ENCODE measurements at regions not wholly inside any gene's neighbourhood (a gene's known extent, or its start where the extent isn't known, plus 50 kb on each side); places are given as distances from the start of the nearest gene placed in this dataset.

GRCh38 chr9:2299156-2299842, 284.2 kb downstream of the SMARCA2 start:
- no peak for DNase-seq (ENCODE audit: low spot score)
- no peak for ATAC-seq (ENCODE audit: low FRiP score)
- TF ChIP-seq, protein P1, sequence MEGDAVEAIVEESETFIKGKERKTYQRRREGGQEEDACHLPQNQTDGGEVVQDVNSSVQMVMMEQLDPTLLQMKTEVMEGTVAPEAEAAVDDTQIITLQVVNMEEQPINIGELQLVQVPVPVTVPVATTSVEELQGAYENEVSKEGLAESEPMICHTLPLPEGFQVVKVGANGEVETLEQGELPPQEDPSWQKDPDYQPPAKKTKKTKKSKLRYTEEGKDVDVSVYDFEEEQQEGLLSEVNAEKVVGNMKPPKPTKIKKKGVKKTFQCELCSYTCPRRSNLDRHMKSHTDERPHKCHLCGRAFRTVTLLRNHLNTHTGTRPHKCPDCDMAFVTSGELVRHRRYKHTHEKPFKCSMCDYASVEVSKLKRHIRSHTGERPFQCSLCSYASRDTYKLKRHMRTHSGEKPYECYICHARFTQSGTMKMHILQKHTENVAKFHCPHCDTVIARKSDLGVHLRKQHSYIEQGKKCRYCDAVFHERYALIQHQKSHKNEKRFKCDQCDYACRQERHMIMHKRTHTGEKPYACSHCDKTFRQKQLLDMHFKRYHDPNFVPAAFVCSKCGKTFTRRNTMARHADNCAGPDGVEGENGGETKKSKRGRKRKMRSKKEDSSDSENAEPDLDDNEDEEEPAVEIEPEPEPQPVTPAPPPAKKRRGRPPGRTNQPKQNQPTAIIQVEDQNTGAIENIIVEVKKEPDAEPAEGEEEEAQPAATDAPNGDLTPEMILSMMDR (IDR thresholded peaks at IDR 0.05), result no peak

DNA sequence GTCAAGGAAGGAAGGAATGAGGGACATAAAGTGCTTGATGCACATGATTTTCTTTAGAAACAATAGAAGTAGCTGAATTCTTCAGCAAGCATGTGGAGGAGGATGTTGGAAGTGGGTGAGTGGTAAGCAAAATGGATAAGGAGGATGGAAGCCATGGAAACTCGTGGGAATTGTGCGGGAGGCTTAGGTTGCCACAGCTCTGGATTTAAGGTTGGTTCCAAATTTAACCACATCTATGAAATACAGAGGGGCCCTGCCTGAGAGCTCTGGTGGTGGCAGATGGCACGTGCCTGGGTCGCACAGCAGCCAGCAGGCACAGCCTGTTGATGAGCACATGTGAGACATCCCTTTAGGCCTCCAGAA, 284.7 kb downstream of the SMARCA2 start:
- ATAC-seq (ENCODE audit: low FRiP score) (no peak), DNase-seq (ENCODE audit: low spot score) (no peak)
- TF ChIP-seq, protein P1 (IDR thresholded peaks at IDR 0.05), result no peak

DNA sequence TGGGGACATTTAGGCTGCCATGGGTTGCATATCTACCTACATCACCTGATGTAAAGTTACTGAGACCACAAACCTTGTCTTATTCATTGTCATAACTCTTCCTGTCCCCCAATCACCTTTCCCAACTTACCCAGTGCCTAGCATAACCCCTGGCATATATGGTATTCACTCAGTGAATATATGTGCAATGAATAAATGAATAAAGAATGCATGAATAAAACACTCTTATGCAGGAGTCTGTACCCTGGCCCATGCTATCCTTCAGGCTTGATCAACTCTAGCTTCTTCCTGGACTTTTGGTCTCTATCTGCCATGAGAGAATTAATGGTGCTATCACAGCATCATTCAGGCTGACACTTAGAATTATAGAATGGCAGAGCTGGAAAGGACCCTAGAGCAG, 285.2 kb downstream of the SMARCA2 start:
- ATAC-seq (ENCODE audit: low FRiP score) (no peak), DNase-seq (ENCODE audit: low spot score) (no peak)
- TF ChIP-seq, protein P1 (IDR thresholded peaks at IDR 0.05), result no peak

- TF ChIP-seq, protein P1 (IDR thresholded peaks at IDR 0.05), result no peak
- ATAC-seq (ENCODE audit: low FRiP score), result no peak
- no peak for DNase-seq (ENCODE audit: low spot score)
Measured at GRCh38 chr9:2302606-2303005, 287.5 kb downstream of the SMARCA2 start.

- ATAC-seq (ENCODE audit: low FRiP score) (no peak), DNase-seq (ENCODE audit: low spot score) (no peak)
- TF ChIP-seq, protein P1 (IDR thresholded peaks at IDR 0.05), result no peak
Measured at GRCh38 chr9:2303056-2303455, 287.9 kb downstream of the SMARCA2 start.

DNA sequence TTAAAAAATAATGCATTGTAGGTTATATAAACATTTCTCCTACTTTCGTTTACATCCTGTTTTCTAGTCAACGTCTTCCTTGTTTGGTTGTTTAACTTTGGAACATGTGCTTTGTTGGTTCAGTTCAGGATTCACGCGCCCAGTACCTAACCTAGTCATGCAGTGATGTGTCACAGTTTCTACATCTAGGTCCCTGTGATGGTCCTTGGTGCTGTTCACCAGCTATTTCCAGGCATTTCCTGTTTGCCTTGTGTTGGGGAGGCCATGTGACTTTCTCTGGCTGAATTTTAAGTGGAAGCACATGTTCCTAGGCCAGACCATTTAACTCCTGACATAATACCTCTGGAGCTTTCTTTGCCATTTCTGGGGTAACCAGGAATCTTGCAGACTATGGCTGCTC, 292.3 kb downstream of the SMARCA2 start:
- no peak for DNase-seq (ENCODE audit: low spot score)
- TF ChIP-seq, protein P1 (IDR thresholded peaks at IDR 0.05), result no peak
- ATAC-seq (ENCODE audit: low FRiP score), result no peak

DNA sequence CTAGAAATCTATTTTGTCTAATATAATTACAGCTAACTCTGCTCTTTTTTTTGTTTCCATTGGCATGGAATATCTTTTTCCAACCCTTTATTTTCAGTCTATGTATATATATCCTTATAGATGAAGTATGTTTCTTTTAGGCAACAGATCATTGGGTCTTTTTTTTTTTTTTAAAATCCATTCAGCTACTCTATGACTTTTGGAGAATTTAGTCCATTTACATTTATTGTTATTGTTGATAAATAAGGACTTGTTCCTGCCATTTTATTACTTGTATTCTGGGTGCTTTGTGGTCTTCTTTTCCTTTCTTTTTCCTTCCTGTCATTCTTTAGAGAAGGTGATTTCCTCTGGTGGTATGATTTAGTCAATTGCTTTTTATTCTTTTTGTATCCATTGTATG, 296.8 kb downstream of the SMARCA2 start:
- ATAC-seq (ENCODE audit: low FRiP score) (no peak), DNase-seq (ENCODE audit: low spot score) (no peak)
- TF ChIP-seq, protein P1 (IDR thresholded peaks at IDR 0.05), result no peak
